Activated T-helper 9 cell treated with anti-CD3 and anti-CD28 coated beads, Interleukin-2, amount 50 U/mL, for 16 hours (primary cell): ENCODE measurements at regions not wholly inside any gene's neighbourhood (a gene's known extent, or its start where the extent isn't known, plus 50 kb on each side); places are given as distances from the start of the nearest gene placed in this dataset.

Experiments
- DNase-seq: peaks from one replicate; pipeline ENCODE4 v3.0.0-alpha.2; 2020; ENCODE audit warnings: low read depth

GRCh38 chr6:111987295-111987694 lies 66.6 kb upstream of the CCN6 start:
- no peak for DNase-seq

GRCh38 chr6:111988926-111989325 lies 65.0 kb upstream of the CCN6 start:
- DNase-seq = no peak

- DNase-seq = no peak
Observed at GRCh38 chr6:111989743-111990142, 64.2 kb upstream of the CCN6 start.

- DNase-seq = no peak
Observed at GRCh38 chr6:111990214-111990613, 63.7 kb upstream of the CCN6 start.

GRCh38 chr6:111992851-111993250 lies 61.1 kb upstream of the CCN6 start:
- peak; percentile 40 for DNase-seq

GRCh38 chr6:111993342-111993741 lies 60.6 kb upstream of the CCN6 start:
- DNase-seq = no peak

GRCh38 chr6:111994791-111995190 lies 59.1 kb upstream of the CCN6 start:
- DNase-seq = no peak

GRCh38 chr6:111995404-111995803 lies 58.5 kb upstream of the CCN6 start:
- DNase-seq = no peak

- no peak for DNase-seq
Observed at GRCh38 chr6:111996144-111996865, 57.6 kb upstream of the CCN6 start.

- DNase-seq = peak; percentile 66
Observed at GRCh38 chr6:111997078-111997852, 56.6 kb upstream of the CCN6 start.

GRCh38 chr6:111997853-111998208 lies 56.1 kb upstream of the CCN6 start:
- no peak for DNase-seq

- no peak for DNase-seq
Observed at GRCh38 chr6:112002307-112002706, 51.6 kb upstream of the CCN6 start.
